ENCODE measurements at regions not wholly inside any gene's neighbourhood (a gene's known extent, or its start where the extent isn't known, plus 50 kb on each side); places are given as distances from the start of the nearest gene placed in this dataset.
"Not testable (repeated sequence)": the region's sequence is repeated elsewhere in the genome, so short reads cannot be mapped to it uniquely, and the experiment has no call there.

- intact Hi-C loops (cut with micrococcal nuclease) = no loop called here
Measured at GRCh38 chr2:199216253-199216652, 241.5 kb downstream of the SATB2 start.

- intact Hi-C loops (cut with micrococcal nuclease) = no loop called here
Measured at GRCh38 chr2:199207011-199207410, 250.7 kb downstream of the SATB2 start.

GRCh38 chr2:199206536-199206935, 251.2 kb downstream of the SATB2 start:
- intact Hi-C loops (cut with micrococcal nuclease) = no loop called here

- intact Hi-C loops (cut with micrococcal nuclease) = no loop called here
Measured at GRCh38 chr2:199202964-199203363, 254.8 kb downstream of the SATB2 start.

GRCh38 chr2:199201539-199201938, 256.2 kb downstream of the SATB2 start:
- intact Hi-C loops (cut with micrococcal nuclease) = no loop called here

- intact Hi-C loops (cut with micrococcal nuclease) = no loop called here
Measured at GRCh38 chr2:199199797-199200196, 257.9 kb downstream of the SATB2 start.

GRCh38 chr2:199197448-199197847, 260.3 kb downstream of the SATB2 start:
- intact Hi-C loops (cut with micrococcal nuclease) = no loop called here

- intact Hi-C loops (cut with micrococcal nuclease) = no loop called here
Measured at GRCh38 chr2:199196686-199197085, 261.1 kb downstream of the SATB2 start.

- intact Hi-C loops (cut with micrococcal nuclease) = no loop called here
Measured at GRCh38 chr2:199195927-199196502, 261.7 kb downstream of the SATB2 start.

- intact Hi-C loops (cut with micrococcal nuclease) = no loop called here
Measured at GRCh38 chr2:199191461-199191860, 266.3 kb downstream of the SATB2 start.

- intact Hi-C loops (cut with micrococcal nuclease) = no loop called here
Measured at GRCh38 chr2:199189229-199189628, 268.5 kb downstream of the SATB2 start.

- intact Hi-C loops (cut with micrococcal nuclease) = no loop called here
Measured at GRCh38 chr2:199186301-199186751, 271.4 kb downstream of the SATB2 start.

- intact Hi-C loops (cut with micrococcal nuclease) = not testable (repeated sequence)
Measured at GRCh38 chr2:199185174-199185573, 272.6 kb downstream of the SATB2 start.

- intact Hi-C loops (cut with micrococcal nuclease) = no loop called here
Measured at GRCh38 chr2:199163613-199164458, 293.9 kb downstream of the SATB2 start.

- intact Hi-C loops (cut with micrococcal nuclease) = no loop called here
Measured at GRCh38 chr2:199160677-199161465, 296.9 kb downstream of the SATB2 start.

- intact Hi-C loops (cut with micrococcal nuclease) = no loop called here
Measured at GRCh38 chr2:199160081-199160480, 297.7 kb downstream of the SATB2 start.

- intact Hi-C loops (cut with micrococcal nuclease) = no loop called here
Measured at GRCh38 chr2:199148076-199148845, 309.5 kb downstream of the SATB2 start.

GRCh38 chr2:199147216-199147615, 310.5 kb downstream of the SATB2 start:
- intact Hi-C loops (cut with micrococcal nuclease) = no loop called here

- intact Hi-C loops (cut with micrococcal nuclease) = no loop called here
Measured at GRCh38 chr2:199144546-199144945, 313.2 kb downstream of the SATB2 start.

- intact Hi-C loops (cut with micrococcal nuclease) = no loop called here
Measured at GRCh38 chr2:199144036-199144435, 313.7 kb downstream of the SATB2 start.

- intact Hi-C loops (cut with micrococcal nuclease) = no loop called here
Measured at GRCh38 chr2:199136681-199137080, 321.1 kb downstream of the SATB2 start.

Measured in T-helper 1 cell treated with Interleukin-12 subunit alpha and Interleukin-12 subunit beta and Interleukin-4 antibody, amounts not matched to agents 30 ng/mL and 1 ng/mL, for 36 hours (primary cell).